ENCODE measurements at regions not wholly inside any gene's neighbourhood (a gene's known extent, or its start where the extent isn't known, plus 50 kb on each side); places are given as distances from the start of the nearest gene placed in this dataset.

DNA sequence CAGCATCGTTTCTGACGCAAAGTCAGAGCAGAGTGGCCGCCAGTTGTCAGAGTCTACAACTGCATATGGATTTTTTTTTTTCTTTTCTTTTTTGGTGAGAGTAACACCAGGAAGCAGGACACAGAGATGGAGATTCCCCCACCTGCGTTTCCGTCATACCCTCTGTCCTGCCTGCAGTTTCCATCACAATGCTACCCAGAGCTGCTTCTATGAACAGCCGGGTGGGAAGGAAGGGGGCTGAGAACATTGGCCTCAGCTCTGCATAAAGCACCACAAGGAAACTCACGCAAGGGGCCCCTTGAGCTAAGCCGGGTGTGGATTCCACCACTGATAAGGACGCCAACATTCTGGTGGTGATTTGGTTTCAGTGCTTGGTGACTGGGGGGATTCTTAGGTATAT is 183.5 kb upstream of the AFDN start:
- DNase-seq, result no peak

DNA sequence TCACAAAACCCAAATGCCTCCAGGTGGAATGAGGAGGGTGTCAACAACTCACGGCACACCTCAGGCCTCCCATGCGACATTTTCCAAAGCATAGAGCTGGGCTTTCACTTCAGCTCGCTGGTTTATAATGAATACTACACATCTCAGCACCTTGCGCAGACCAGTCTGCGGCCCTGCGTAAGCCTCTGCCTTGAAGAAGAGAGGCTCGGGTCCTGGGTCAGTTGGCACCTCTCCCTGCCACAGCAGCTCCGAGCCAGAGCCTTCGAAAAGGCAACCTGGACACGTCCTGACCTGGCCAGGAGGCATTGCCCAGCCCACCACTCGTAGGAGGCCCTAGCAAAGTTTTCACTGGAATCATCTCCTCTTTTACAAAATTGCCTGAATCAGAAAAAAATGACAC is 183.0 kb upstream of the AFDN start:
- DNase-seq, result no peak

DNA sequence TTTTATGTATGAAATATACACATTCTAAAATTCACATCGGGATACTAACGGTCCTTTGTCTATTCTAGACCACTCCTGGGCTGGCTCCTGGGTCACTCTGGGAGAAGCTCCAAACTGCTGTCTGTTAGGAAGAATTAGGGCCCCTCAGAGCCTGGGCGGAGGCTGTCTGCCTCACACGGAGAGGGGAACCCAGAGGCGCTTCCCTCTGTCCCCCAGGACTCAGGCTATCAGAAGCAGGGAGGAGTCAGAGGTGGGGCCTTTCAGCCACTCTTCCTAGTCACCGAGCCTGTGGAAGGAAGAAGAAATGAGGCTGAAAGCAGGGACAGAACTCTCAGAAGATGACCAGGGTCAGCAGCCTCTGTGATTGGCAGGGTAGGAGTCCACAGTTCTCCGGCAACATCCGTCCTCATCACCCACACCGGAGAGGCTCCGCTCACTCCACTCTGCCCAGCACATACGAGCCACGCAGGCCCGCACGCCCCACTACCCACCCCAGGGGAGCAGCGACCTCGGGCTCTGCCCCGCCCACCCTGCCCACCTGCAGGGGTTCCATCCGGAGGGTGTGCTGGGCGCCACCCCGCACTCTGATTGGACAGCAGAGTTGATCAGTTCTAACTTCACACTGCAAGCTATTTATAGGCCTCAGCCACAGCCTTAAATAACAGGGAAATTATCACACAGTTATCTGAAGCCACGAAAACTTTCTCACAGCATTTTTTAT is 182.1 kb upstream of the AFDN start:
- no peak for DNase-seq

DNA sequence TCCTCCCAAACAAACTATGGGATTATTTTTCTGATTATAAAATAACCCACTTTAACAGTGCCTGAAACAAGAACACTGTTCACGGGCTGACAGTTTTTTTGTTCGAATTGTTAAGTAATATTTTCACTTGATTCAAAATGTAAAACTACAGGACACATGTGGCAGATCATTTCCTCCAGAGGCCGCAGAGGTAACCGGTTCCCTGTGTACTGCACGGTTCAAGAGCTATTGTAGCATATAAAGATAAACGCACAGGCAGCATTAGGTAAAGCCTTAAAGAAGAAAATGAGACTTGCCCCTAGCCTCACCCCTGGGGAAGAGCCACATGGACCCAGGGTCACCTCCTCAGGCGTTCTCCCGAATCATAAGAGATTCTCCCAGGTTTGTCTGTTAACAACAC is 181.3 kb upstream of the AFDN start:
- DNase-seq, result no peak

DNA sequence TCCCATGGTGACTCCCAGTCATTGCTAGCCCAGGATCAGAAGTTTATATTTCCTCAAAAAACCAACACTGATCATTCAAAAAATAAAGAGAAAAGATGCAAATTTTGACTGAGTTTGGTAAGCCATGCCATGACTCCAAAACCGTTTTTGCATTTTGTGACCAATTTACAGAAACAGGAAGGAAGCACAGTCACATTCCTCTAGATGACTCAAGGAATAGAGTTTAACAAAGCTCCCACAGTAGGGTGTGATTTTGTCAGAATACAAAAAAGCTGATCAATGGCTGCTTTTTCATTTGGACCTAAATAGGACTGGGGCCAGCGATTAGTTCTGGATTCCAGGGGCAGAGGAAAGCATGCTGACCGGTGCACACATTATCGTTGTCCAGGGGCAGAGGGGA is 179.4 kb upstream of the AFDN start:
- no peak for DNase-seq

DNA sequence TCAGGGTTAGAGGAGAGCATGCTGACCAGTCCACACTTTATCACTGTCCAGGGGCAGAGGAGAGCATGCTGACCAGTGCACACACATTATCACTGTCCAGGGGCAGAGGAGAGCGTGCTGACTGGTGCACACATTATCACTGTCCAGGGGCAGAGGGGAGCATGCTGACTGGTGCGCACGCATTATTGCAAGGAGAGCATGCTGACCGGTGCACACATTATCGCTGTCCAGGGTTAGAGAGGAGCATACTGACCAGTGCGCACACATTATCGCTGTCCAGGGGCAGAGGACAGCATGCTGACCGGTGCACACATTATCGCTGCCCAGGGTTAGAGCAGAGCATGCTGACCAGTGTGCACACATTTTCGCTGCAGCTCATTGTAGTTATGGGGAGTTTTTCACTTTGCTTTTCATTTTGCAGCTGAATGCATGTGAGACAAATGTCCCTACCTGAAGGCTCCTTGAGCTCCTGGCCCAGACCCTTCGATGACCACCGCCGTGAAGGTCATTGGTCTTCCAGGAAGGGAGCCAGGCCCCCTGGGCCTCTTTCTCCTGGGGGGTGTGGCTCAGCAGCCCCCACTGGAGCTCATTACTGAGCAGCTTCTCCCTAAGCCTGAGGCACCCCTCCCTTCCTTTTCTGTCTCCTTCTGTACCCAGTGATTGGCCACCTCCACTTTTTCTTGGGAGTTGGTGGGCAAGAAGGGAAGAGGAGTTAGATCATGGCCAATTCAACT is 178.8 kb upstream of the AFDN start:
- no peak for DNase-seq

DNA sequence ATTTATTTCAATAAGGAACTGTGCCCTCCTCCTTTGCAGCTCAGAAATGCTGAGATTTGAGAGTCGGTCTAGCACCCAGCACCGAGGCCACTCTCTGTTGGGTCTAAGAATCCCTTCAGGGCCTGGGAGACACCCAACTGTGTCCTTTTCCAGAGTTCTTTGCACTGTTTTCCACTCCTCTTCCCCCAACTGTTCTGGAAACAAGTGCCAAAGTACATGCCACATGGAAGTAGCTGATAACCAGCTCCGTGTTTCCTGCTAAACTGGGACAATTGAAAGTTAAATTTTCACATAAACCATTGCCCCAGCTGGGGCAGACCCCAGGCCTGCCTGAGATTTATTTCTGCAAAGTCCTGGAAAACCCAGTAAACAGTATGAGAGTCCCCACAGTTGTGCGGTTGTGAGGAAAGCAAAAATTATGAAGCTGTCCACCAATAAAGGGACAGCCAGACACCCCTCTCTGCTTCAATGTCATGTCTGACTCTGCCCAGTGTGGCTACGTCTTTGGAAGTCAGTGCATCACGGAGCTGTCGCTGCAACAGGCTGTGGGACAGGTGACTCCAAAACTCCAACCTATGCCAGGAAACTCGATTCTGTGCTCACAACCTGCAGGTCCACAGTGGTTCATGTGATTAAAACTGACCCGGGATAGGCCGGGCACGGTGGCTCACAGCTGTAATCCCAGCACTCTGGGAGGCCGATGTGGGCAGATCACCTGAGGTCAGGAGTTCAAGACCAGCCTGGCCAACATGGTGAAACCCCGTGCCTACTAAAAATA is 178.0 kb upstream of the AFDN start:
- no peak for DNase-seq

DNA sequence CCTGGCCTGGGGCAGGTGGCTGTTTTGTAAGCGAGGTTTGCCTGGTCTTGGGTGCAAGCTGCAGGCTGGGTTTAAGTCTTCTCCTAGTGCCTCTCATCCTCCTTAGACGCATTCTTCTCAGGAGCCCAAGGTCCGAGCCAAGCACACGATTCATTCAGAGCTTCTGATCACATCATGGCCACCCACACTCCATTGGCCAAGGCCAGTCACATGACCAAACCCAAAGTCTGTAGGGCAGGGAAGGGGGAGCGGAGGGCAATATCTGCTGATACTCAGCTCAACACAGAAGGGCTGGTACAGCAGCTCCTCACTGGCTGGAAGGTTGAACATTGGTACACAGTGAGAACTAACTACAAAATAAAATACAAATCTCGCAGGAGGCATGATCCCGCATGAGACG is 177.2 kb upstream of the AFDN start:
- no peak for DNase-seq

DNA sequence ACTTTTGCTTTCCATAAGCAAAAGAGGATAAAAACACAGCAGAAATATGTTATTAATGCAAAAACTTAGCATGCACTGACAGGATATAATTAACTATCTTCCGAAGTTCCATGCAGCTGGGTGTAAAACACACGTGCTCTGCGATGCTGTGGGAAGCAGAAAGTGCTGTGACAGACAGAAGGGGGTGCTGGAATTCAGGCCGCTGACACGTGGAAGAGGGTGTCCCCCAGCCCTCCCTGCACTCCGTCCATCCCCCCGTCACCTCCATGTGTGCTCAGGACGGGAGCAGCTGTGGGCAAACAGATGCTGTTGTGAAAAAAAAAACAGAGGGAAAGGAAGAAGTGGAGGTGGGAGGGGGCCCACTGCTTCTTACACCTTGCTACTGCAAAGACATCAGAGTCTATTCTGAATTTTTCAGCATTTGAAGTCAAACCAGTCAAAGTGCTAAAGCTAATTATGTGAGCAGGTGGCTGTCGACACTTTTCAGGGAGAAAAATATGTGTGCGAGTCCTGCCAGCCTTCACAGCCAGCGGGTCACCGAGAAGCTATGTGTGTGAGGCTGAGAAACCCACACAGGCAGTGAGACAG is 175.9 kb upstream of the AFDN start:
- no peak for DNase-seq

DNA sequence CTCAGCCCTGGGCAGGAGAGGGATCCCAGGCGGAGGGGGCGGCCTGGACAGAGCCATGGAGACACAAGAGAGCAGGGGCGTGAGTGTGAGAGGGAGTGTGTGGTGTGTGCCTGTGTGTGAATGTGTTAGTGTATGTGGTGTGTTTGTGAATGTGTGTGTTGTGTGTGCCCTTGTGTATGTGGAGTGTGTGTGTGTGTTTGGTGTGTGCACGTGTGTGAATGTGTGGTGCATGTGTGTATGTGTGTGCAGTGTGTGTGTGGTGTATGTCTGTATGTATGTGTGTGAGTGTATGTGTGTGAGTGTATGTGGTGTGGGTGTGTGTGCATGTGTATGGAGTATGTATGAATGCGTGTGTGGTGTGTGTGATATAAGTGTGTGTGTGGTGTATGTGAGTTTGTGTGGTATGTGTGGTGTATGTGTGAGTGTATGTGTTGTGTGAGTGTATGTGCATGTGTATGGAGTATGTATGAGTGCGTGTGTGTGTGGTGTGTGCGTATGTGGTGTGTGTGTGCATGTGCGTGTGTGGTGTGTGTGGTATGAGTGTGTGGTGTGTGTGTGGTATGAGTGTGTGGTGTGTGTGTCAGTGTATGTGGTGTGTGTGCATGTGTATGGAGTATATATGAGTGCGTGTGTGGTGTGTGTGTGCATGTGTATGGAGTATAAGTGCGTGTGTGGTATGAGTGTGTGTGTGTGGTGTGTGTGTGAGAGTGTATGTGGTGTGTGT is 175.2 kb upstream of the AFDN start:
- no peak for DNase-seq

DNA sequence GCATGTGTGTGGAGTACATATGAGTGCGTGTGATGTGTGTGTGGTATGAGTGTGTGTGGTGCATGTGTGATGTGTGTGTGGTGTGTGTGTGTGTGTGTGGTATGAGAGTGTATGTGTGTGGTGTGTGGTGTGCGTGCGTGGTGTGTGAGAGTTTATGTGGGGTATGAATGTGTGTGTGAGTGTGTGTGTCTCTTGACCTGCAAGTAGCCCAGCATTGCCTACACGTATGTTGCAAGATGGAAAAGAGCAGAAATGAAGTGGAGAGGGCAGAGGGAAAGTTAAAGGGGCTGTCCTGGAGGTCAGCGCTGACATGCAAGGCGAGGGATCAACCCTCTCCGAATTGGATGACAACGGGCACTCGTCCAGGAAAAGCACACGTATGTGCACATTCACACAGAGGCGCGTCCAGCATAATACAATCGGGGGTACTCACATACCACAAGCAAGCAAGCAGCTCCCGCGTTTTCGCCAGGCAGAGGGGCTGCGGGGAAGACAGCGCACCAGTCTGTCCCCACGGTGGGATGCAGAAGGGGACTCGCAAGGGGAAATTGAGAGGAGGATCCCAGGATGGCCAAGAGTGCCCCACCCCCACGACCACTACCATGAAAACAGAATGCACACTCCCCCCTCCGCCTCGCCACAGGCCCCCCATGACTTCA is 174.5 kb upstream of the AFDN start:
- DNase-seq, result no peak

DNA sequence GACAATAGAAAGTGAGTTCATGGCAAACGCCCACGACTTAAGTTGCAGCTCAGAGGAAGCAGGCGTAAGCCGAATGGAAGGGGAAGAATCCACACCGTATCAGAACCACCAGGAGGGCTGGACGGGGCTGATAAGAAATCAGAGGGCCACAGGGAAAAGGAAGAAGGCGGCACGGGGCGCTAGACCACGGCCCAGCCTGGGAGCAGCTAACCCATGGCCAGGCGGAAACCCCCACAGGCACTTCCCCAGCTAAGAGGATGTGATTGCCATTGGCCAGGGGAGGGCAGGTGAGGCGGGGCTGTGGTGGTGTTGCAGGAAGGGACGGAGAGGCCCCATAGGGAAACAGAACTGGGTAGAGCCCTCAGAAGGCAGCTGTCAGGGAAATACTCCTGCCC is 174.0 kb upstream of the AFDN start:
- DNase-seq, result no peak

DNA sequence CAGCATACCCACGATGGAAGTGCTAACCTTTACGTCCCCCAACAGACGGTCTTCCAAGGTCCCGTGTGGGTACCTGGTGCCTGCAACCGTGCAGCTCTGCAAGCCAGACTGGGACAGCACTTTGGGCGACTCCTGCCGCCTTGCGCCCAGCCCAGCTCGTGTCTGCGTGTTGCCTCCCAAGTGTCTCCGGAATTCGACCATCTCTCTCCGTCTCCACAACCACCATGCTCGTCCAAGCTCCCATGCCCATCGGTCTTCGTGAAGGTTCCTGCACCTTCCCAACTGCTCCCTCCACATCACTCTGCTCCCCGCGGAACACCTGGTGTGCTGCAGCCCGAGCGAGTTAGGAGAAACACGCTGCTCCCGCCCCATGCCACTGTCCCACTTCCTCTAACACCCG is 173.2 kb upstream of the AFDN start:
- no peak for DNase-seq

DNA sequence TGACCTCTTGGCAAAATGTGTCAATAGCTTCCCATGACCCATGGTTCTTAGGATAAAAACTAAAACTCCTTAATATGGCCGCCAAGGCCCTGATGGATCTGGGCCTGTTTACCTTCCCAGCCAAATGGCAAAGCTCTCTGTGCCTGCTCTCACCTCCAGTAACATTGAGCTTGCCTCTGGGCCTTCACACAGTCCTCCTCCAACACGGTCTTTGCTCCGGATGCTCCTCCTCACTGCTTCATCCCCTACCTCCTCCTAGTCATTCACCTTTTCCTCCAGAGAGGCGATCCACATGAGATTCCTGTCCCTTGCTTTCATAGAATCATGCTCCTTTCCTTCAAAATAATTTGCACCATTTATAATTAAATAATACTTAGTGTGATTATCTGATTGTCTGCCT is 172.3 kb upstream of the AFDN start:
- no peak for DNase-seq

DNA sequence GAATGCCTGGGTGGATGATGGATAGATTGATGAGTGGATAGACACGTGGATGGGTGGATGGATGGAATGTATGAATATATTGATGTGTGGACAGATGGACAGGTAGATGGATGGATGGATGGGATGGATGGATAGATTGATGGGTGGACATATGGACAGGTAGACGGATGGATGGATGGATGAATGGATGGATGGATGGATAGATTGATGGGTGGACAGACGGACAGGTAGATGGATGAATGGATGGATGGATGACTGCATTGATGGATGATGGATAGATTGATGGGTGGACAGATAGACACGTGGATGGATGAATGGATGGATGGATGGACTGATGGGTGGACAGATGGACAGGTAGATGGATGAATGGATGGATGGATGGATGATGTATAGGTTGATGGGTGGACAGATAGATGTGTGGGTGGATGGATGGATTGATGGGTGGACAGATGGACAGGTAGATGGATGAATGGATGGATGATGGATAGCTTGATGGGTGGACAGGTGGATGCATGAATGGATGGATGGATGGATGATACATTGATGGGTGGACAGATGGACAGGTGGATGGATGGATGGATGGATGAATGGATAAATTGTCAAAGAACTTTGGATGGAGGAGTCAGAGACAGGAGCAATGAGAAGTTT is 171.4 kb upstream of the AFDN start:
- no peak for DNase-seq

DNA sequence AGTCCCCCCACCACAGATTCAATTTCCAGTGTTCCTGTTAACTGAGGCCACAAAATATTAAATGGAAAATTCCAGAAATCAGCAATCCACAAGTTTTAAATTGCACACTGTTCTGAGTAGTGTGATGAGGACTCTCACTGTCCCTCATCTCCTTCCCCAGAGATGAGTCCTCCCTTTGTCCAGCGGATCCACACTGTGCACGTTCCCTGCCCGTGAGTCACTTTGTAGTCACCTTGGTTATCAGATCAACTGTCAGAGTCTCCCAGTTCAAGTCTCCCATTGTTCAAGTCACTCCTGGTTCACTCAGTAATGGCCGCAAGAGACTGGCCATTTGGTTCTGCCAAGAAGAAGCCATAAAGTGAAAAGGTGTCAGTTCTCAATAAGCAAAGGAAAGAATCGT is 168.6 kb upstream of the AFDN start:
- no peak for DNase-seq

DNA sequence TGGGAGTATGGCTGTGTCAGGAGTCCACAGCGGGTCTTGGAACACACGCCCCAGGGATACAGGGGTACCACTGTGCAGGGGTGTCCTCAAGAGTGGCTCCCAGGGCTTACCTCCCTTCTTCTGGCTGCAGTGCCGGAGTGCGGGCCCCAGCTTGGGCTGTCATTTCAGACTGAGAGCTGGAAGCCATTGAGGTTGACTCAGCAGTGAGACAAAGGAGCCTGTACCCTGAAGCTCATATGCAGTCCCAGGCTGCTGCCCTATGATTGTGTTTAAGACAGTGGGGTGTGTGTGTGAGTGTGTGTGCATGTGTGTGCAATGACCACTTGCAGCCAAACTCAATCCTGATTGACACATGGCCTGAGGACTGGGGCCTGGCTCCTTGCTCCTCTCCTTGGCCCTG is 167.7 kb upstream of the AFDN start:
- no peak for DNase-seq

DNA sequence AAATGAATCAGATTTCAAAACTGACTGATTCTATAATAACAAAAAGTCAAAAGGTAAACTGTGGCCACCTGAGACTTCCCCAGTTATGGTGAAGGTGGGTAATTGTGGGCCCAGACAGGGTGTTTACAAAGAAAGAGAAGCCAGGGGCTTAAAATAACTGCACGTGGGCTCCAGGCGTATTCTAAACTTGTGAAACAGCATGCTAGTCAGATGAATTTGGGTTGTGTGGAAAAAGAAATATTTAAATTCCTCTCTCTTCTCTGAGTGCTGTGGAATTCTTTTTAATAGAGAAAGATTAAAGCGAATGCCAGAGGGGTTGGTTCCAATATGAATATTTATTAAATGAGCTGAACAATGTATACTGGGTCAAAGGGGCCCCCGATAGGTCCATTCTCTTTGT is 166.3 kb upstream of the AFDN start:
- no peak for DNase-seq

DNA sequence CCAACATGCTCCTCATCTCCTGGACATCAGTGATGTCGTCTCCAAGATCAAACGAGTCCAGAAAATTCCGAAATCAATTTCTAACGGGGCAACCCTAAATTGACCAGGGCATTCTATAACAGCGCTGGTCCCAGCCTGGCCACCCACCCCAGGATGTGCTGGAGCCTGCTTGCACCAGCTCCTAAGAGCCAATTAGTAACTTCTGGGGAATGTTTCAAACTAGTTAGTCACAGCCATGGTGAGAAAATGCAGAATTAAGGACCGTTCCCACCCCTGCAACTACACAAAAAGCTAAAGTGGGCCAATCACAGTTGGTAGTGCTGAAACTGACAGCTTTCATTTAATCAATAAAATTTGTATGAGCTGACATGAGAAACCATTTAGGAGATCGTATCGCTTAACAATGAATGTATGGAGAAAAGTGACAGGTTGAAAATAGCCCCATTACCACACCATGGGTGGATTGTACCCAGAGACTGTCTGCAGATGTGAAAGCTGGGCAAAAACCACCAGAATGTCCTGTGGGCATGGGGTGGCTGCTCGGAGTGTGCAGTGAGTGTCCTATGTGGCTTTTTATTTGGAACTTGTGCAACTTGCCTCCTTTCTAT is 165.7 kb upstream of the AFDN start:
- no peak for DNase-seq

DNA sequence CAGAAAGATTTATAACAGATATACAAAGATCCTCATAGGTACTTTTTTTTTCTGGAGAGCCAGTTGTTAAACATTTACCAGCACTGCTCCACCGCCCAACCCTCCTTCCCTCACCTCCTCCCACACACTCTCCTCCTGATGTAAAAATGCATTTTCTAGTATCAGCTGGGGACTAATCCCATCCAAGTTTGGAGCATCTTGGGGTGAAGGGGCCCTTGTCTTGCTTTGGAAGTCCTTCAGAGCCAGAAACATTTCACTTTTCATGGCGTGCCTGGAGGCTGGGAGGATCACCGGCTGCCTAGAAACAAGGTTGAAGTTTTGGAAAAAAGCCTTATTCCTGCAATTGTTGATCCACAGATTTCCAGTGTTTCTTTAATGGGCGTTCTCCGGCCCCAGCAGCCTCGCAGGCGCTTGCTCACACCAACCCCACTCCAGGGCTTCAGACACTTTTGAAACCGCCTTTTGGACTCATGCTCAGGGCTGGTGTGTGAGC is 165.1 kb upstream of the AFDN start:
- no peak for DNase-seq

All from activated effector memory CD4-positive, alpha-beta T cell treated with Interleukin-2 at 50 U/mL for 16 hours (primary cell).